ENCODE measurements at regions not wholly inside any gene's neighbourhood (a gene's known extent, or its start where the extent isn't known, plus 50 kb on each side); places are given as distances from the start of the nearest gene placed in this dataset.

GRCh38 chr2:153055182-153055581, 336.8 kb downstream of the ARL6IP6 start:
- no peak overlapping the region for H3K4me3 ChIP-seq (ENCODE audit: low read depth, low read length)
- in situ Hi-C loops (cut with HindIII; ENCODE audit: low sequenced_read_pairs), result no loop called here
- TF ChIP-seq CTCF (IDR thresholded peaks at IDR 0.05; ENCODE audit: low read depth, low read length, missing control alignments), result no peak
- no peak for DNase-seq (ENCODE audit: low read depth)

- no peak for DNase-seq (ENCODE audit: low read depth)
- TF ChIP-seq CTCF (IDR thresholded peaks at IDR 0.05; ENCODE audit: low read depth, low read length, missing control alignments), result no peak
- in situ Hi-C loops (cut with HindIII; ENCODE audit: low sequenced_read_pairs), result no loop called here
- H3K4me3 ChIP-seq (ENCODE audit: low read depth, low read length), result no peak overlapping the region
Observed at GRCh38 chr2:153052807-153053559, 334.6 kb downstream of the ARL6IP6 start.

GRCh38 chr2:153047220-153047619, 328.8 kb downstream of the ARL6IP6 start:
- TF ChIP-seq CTCF (IDR thresholded peaks at IDR 0.05; ENCODE audit: low read depth, low read length, missing control alignments), result no peak
- DNase-seq (ENCODE audit: low read depth), result no peak
- H3K4me3 ChIP-seq (ENCODE audit: low read depth, low read length), result no peak overlapping the region
- in situ Hi-C loops (cut with HindIII; ENCODE audit: low sequenced_read_pairs), result no loop called here

- no peak overlapping the region for H3K4me3 ChIP-seq (ENCODE audit: low read depth, low read length)
- no peak for DNase-seq (ENCODE audit: low read depth)
- in situ Hi-C loops (cut with HindIII; ENCODE audit: low sequenced_read_pairs), result no loop called here
- no peak for TF ChIP-seq CTCF (IDR thresholded peaks at IDR 0.05; ENCODE audit: low read depth, low read length, missing control alignments)
Observed at GRCh38 chr2:153043385-153043784, 325.0 kb downstream of the ARL6IP6 start.

GRCh38 chr2:153028626-153029025, 310.2 kb downstream of the ARL6IP6 start:
- TF ChIP-seq CTCF (IDR thresholded peaks at IDR 0.05; ENCODE audit: low read depth, low read length, missing control alignments), result no peak
- no peak overlapping the region for H3K4me3 ChIP-seq (ENCODE audit: low read depth, low read length)
- in situ Hi-C loops (cut with HindIII; ENCODE audit: low sequenced_read_pairs), result no loop called here
- DNase-seq (ENCODE audit: low read depth), result no peak

- in situ Hi-C loops (cut with HindIII; ENCODE audit: low sequenced_read_pairs), result no loop called here
- no peak for DNase-seq (ENCODE audit: low read depth)
- no peak for TF ChIP-seq CTCF (IDR thresholded peaks at IDR 0.05; ENCODE audit: low read depth, low read length, missing control alignments)
- no peak overlapping the region for H3K4me3 ChIP-seq (ENCODE audit: low read depth, low read length)
Observed at GRCh38 chr2:153027533-153027932, 309.1 kb downstream of the ARL6IP6 start.

Data from astrocyte of the cerebellum (primary cell).